GM12873 (cell line): ENCODE measurements at regions not wholly inside any gene's neighbourhood (a gene's known extent, or its start where the extent isn't known, plus 50 kb on each side); places are given as distances from the start of the nearest gene placed in this dataset.

Experiments used
- TF ChIP-seq, protein P1 (sequence below): IDR thresholded peaks from 2 replicates; pipeline ENCODE4 v1.5.1; 2012; ENCODE audit warnings: low read depth, mild to moderate bottlenecking, moderate library complexity, low read length, control low read depth; ENCODE audit not compliant: insufficient read depth; ENCODE audit errors: missing control alignments

DNA sequence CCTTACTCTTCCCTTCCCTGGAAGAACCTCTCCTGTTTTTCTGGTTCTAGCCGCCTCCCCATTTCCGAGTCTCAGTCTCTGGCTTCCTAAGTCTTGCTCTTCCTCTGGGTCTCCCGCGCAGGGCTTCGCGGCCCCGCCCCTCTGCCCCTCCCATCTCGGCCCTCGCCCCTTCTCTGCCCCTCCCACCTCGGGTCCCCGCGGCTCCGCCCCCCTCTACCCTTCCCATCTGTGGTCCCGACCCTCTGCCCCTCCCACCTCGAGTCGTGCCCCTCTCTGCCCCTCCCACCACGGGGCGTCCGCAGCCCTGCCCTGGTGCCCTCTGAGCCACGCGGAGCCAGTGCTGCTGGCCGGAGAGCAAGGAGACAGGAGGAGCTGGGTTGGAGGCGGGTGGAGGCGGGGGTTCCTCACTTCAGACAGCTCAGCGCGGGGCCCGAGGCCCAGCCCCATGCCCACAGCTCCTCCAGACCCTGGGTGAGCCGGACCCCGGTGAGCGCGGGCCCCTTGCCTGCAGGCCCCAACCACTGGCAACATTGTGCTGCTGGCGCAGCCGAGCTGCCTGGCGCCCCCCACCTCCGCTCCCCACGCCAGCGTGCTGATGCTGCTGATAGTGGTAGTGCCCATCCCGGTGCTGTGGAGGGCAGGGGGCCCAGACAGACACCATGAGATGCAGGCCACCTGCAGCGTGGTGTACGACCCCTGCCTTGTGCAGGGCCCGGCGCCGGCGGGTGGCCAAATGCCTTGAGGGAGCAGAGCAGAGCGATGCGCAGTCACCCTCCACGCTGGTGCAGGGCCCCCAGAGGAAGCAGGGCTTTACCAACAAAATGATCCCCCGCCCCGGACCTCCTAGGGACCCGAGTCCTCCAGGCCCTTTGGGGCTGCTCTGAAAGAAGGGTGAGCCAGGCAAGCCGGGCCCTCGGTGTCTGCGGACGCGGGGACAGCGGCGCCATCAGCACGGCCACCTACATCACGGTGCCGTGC is 2115.3 kb downstream of the TP53TG3F start:
- TF ChIP-seq, protein P1, sequence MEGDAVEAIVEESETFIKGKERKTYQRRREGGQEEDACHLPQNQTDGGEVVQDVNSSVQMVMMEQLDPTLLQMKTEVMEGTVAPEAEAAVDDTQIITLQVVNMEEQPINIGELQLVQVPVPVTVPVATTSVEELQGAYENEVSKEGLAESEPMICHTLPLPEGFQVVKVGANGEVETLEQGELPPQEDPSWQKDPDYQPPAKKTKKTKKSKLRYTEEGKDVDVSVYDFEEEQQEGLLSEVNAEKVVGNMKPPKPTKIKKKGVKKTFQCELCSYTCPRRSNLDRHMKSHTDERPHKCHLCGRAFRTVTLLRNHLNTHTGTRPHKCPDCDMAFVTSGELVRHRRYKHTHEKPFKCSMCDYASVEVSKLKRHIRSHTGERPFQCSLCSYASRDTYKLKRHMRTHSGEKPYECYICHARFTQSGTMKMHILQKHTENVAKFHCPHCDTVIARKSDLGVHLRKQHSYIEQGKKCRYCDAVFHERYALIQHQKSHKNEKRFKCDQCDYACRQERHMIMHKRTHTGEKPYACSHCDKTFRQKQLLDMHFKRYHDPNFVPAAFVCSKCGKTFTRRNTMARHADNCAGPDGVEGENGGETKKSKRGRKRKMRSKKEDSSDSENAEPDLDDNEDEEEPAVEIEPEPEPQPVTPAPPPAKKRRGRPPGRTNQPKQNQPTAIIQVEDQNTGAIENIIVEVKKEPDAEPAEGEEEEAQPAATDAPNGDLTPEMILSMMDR, result no peak

DNA sequence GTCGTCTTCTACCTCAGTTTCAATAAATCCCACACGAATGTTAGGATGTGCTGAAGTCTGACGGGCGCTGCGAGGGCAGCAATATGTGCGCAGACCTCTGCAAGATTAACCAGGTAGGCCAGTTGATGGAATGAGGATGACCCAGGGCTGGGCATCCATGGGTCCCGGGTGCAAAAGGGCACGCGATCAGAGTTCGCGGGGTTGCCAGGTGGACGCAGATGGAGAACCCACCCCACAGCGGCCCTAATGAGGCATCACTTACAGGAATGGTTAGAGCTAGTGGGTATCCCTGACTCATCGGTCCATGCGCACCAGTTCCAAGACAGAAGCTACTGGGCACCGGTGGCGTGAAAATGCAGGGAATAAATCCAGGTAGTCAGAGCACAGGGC is 2116.0 kb downstream of the TP53TG3F start:
- TF ChIP-seq, protein P1, result no peak

DNA sequence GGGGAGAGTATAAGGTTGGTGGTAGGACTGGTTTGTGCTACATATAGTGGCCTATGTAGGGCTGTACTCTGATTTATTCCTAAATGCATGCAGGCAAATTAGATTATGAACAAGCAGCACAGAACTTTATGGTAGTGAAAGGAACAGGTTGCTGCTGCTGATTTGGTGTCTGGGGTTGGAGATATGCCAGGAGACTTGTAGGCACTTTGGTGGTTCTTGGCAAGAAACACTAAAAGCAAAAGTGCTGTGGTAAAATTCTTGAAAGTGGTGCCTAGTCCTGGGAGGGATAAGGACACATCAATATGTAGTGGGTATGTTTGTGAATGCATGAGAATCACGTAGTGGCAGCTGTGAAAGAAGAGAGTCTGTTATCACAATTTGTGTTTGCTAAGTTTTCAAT is 2126.0 kb downstream of the TP53TG3F start:
- TF ChIP-seq, protein P1, result no peak

DNA sequence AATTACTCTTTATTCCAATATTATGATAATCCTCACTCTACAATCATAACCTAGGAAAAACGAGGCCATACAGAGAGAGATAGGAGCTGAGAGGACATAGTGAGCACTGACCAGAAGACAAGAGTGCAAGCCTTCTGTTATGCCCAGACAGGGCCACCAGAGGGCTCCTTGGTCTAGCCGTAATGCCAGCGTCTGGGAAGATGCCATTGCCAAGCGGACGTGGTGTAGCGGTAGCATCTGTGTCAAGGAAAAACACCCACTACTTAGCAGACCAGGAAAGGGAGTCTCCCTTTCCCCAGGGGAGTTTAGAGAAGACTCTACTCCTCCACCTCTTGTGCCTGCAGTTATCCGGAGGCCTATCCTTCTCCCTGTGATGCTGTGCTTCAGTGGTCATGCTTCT is 2131.5 kb downstream of the TP53TG3F start:
- TF ChIP-seq, protein P1, result peak; percentile 47

DNA sequence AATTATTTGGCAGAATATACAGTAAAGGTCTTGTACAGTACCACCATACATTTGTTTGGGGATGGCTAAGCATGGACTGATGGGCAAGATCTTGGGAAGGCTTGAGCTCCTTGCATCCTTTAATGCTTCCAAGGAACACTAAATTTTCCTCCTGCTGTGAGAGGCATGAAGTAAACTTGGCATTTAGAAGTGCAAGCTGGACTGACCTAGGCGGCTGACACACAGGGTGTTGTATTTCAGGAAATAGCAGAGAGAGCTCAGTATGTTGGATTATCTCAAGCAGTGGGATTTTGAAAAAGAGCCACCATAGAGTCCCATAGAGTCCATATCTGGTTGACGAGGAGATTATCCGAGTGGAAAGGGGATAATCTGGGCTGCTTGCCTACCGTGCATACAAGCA is 2137.1 kb downstream of the TP53TG3F start:
- TF ChIP-seq, protein P1, result no peak

DNA sequence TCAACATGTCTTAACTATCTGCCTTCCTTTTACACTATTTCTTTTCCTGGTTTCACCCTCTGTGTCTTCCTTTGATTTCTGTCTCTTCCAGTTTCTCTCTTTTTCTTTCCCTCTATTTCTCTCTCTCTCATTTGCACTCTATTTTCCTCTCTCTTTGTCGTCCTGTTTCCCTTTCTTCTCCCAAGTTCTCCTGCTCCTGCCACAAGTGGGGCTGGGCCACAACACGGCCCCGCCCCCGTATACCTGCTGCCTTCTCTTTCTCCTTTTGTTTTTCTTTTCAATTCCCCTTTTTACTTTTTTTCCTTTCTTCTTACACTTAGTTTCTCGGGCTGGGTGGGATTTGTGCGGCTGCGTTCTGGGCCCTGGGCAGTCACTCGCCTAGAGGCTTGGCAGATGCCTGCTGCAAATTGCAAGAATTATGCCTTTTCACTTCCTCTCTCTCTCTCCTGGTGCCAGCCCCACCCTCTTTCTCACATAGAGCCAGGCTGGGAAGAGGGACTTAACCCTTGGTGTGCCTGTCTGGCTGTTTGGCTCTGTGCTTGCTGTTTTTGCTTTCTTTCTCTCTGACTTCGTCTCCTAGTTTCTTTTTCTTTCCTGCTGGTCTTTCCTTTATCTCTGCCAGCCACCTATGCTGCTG is 2139.4 kb downstream of the TP53TG3F start:
- TF ChIP-seq, protein P1, result no peak

DNA sequence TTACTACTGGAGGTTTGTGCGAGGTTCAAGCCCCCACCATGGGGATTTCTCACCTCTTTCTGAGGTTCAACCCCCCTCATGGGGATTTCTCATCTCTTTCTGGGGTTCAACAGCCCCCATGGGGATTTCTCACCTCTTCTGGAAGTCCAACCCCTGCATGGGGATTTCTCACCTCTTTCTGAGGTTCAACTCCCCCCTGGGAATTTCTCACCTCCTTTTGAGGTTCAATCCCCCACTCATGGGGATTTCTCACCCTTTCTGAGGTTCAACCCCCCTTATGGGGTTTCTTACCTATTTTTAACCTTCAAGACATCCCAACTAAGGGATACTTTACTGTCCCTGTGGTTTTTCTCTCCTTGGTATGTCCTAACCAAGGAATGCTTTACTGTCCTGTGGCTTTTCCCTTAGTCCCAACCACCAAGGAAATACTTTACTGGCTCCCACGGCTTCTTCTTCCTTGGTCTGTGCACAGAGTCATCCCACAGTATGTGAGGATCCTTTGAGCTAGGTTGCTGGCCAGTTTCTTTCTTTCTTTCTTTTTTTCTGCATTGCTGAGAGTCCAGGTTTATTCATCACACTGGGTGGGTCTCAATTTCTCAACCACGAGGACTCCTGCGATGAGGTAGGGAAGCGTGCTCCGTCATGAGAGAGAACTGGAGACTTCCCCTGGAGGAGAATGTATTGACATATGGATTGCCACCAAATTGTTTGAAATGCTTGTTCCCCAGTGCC is 2140.2 kb downstream of the TP53TG3F start:
- TF ChIP-seq, protein P1, result no peak
